GM18519 (cell line): ENCODE measurements at regions not wholly inside any gene's neighbourhood (a gene's known extent, or its start where the extent isn't known, plus 50 kb on each side); places are given as distances from the start of the nearest gene placed in this dataset.

ENCODE experiments used
- ATAC-seq: cut with Tn5 transposase; IDR thresholded peaks from one replicate; pipeline ENCODE4 v1.9.1; 2021; ENCODE audit warnings: mild to moderate bottlenecking, moderate library complexity; ENCODE audit not compliant: unreplicated experiment, low FRiP score

DNA sequence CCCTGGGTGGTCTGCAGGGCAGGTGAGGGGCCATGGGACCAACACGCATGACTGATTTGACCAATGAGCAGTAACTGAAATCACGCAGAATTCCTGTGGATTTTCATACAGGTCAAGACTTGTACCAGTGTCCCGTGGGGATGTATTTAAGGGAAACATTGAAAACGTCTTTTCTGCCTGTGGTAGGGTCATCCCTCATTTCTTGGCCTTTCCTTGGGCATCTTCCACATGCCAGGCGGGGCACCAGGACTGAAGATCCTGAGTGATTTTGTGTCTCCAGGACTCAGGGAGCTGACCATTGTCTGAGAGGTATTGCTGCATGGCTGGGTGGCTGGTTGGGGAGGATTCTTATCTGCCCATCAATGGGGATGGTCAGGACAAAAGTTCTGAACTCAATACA lies 289.0 kb downstream of the GLRX3 start:
- ATAC-seq: no peak

DNA sequence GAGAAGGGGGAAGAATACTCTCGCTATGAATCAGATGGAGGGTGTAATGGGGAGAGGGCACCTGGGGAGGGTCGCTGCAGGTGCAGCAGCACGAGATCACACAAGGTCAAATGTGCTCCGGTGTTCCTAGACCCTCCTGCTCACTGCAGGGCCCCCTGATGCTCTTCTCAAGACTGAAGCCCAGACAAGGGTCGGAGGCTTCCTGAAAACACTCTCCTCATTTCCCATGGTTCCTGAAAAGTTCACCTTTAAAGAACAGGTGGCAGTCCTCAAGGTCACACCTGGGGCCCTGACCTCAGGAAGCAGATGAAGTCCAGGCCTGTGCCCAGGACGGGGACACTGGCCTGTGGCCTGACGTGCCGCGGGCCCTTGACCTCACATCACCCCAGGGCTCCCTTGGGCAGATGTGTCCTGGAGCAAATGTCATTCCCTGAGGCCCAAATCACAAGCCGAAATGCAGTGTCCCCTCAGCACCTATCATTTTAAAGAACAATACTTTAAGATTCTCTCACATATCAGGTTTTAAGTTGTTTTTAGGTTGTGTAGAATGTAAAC lies 289.8 kb downstream of the GLRX3 start:
- ATAC-seq: no peak

DNA sequence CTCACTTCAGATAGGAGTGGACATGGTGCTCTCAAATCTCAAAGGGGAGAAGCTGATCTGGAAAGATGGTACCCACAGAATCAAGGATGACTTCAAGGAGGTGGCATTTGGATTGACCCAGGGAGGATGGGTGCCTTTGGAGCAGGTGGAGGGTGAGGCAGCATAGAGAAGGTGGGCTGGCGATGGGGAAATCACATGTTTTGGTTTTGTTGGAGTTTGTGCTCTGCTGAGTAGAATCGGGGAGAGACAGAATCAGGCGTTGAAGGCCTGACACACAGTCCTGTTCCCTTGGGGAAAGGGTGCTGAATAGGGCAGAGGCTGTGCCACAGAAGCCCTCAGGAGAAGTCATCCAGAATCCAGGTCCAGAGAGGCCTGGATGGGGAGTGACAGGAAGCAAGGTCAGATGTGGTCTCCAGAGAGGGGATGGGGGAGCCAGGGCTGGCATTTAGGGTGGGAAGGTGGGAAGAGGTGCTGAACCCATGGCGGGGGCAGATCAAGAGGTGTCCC lies 291.1 kb downstream of the GLRX3 start:
- no peak for ATAC-seq

DNA sequence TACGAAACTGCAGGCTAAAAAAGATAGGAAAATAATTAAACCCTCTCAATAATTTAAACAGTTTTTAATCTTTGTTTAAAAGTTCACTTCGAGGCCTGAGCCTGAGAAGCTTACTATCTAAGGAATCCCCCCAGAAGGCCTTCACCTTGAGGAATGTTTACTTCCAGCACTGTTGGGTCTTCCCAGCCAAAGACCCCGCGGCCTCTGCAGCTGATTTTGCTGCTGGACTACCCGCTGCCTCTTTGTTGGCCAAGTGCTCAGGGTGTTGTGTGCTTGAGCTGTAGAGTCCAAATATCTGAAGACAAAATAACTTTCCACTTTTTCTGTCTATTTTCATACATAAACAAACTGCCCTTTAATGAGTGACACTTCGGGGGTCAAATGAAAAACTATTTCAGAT lies 292.7 kb downstream of the GLRX3 start:
- ATAC-seq: no peak

DNA sequence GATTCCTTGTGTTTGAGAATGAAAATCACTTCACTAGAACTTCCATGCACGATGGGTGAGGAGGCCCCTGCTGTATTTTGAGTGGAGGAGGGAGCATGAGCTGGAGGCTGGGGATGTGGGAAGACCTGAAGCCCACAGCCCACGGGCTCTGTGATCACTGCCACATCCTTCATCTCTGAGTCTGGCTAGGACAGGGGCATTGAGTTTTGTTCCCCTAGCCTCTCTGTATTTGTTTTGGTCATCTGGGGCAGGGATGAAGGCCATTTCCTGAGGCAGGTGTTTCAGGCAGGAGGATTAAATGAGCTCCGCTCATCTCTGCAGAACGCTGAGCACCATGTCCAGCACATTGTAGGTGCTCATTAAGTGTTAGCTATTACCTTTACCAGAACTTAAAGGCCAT lies 293.6 kb downstream of the GLRX3 start:
- no peak for ATAC-seq

DNA sequence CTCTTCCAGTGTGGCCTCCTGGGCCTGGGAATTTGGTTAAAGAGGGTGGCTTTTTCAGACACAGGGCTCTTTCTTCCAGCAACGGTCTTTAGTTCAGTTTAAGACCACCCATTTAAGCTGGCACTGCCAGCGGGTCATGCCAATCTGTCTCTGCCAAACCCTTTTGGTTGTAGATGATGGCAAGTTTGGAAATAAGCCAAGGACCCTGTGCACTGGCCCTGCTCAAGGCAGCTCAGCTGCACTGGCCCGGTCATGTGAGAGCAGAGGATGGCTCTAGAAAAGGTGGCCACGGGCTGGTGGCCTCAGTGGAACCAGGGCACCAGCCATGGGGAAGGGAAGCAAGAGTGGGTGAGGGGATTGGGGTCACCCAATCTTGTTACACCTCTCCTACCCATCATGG lies 294.1 kb downstream of the GLRX3 start:
- ATAC-seq: no peak

DNA sequence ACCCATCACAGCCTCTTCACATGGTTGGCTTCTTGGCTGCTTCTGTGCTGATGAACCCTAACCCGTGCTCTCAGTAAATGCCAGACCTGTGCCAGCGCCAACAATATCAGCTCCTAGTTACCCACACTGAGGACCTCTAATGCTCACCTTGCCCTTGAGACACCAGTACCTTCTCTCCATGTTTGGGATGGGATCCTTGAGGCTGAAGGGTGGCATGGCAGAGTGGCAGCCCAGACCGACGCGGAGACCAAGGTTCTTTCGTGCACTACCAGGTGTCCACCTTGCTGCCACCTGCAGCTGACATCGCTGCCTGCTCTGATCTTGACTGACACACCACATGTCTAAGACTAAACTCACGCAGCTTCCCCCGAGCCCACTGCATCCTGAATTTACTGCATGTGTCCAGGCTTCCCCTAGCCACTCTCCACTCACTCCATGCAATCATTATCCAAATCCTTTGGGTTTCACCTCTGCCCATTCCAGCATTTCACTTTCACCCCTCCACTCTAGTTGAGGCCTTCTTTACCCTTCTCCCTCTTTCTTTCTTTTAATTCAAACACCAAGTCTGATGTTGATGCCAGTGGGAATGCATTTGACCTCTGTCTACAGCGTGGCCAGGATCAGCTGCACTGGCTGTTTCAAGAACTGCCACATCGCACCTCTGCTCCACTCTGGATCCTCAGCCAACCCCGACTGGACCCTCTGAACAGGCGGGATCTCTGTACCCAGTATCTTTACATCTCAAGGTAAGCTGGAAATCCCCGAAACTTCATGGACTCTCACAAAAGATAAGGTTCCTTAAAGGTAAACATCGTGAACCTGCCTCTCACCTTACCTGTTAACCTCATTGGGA lies 294.9 kb downstream of the GLRX3 start:
- no peak for ATAC-seq

DNA sequence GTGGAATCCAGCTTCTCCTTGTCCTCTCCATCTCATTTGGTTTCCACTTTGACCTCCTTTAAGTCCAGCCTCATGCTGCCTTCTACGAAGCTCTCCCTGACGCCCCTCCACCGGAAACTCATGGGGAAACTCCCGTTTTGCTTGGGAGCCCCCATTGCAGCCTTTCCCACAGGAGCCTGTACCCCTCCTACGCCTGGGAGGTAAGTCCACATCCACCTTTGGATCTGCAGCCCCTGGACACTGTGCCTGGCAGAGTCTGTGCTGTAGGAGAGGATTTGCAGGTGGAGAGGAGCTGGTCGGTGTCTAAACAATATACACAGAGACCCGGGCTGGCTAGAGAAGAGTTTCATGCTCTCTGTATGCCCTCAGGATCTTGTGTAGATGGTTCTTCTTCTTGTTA lies 296.1 kb downstream of the GLRX3 start:
- ATAC-seq: no peak

DNA sequence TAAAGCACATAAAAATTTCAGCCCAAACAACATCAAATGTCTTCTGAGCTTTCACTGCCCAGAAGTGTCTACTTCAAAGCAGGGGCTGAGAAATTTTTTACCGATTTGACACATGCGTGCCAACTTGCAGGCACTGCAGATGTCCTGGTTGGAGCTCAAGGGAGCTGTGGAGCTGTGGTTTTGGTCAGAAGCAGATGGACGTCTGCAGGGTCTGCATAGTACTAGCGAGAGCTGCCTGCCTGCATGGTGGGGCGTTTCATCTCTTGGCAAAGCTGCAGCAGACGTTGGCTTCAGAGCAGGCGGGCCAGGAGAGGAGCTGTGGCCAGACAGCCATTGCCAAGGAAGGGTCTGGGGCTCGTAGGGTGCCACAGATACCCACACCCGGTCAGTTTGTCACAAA lies 296.7 kb downstream of the GLRX3 start:
- no peak for ATAC-seq

DNA sequence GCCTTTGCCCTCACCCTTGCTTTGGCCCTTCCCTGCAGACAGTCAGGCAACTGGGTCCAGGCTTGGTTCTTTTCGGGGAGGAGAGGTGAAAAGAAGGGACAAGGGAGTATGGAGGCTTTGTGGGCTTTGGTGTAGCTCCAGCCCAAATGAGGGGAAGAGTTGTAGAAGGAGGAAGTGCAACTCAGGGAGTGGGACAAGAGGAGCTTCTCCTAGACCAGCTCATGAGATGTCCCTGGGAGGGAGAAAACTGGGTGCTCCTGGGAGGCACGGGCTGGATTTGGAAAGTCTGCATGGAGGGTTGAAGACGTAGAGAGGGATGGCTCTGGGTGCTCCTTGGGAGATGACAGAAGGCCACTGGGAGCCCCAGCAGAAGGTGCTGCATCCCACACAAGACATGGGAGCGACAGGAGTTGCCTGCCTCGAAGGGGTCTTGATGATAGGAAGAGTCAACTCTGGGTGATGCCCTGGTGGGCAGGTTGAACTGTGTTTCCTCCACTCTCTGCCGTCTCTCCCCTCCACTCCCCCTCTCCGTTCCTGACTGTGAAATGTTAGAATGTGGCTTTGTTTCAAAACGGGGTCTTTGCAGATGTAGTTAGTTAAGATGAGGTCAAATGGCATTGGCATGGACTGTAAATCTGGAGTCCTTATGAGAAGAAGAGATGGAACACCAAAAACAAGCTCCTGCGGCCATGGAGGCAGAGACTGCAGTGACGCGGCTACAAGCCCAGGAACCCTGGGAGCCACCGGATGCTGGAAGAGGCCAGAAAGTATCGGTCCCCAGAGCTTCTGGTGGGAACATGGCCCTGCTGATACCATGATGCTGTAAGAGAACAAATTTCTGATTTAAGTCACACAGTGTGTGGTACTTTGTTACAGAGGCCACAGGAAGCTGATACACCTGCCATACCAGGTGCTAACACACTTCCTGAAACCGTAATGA lies 298.5 kb downstream of the GLRX3 start:
- no peak for ATAC-seq

DNA sequence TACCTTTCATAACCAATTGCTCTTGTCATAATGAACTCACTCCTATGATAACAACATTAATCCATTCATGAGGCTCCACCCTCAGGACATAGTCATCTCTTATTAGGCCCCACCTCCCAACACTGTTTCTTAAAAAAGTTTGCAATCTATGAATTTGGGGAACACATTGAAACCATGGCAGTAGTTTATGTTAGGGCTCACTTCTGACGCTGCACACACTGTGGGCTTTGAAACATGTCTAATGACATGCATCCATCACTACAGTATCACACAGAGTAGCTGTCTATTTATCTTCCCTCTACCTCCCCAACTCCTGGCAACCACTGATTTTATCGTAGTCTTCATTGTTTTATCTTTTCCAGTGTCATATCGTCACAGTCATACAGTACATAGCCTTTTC lies 299.8 kb downstream of the GLRX3 start:
- ATAC-seq: no peak

DNA sequence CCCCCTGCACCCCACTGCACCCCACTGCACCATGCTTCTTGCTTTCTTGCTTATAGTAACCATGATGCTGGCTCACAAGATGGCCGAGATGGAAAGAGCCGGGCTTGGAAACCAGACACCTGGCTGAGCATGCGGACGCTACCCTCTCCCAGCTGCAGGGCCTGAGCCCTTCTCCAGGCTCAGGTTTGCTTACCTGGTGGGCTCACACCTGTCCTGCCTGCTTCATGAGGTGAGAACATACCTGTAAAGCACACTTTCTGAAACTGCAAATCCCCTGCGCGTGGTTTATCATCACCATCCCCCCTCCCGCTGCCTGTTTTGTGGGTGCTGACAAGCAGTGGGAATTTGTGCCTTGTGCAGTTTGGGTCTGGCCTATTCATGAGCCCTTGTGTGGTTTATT lies 302.7 kb downstream of the GLRX3 start:
- no peak for ATAC-seq

DNA sequence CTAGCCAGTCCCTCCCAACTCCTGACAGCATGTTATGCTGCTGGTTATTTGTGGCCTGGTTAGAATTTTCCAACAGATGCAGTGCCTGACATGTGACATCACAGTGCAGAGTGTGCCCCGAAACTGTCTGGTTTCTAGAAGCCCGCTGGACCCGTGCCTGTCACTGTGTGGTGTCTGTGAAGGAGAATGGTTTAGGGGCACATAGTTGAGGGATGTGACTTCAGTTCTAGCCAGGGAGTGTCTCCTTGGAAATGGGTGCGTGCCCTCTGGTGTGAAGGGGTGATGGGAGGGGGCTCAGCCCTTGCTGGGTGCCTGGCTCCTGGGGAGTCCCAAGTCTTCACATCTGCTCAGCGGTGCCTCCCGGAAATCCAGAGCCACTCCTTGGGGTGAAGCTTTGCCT lies 303.6 kb downstream of the GLRX3 start:
- no peak for ATAC-seq

DNA sequence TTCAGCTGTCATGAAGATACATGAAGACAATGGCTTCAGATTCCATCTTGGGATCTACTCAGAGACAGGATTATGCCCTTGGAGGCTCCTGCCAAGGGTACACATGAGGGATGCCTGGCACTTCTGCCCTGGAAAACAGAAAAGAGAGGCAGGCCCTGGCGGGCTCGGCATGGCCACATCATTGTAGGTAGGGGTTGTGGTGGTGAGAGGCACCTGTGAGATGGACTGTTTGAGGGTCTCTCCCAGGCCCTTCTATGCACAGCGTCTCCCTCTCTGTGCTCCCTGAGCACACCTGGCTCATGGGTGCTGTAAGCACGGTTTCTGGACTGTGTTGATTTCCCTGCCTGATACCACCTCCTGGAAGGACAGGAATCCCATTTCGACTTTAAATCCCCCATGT lies 304.3 kb downstream of the GLRX3 start:
- ATAC-seq: no peak

DNA sequence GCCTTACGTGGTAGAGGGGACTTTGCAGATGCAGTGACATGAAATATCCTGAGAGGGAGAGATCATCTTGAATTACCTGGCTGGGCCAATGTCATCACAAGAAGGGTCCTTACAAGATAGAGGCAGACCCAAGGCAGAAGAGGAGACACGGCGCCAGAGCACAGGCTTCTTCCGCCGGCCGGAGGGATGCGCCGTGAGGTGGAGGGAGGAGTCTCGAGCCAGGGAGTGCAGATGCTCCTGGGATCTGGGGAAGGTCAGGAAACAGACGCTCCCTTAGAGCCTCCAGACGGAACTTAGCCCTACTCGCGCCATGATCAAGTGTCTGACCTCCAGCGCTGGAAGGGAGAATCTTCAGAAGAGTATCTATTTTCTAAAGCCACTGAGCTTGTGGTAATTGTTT lies 304.8 kb downstream of the GLRX3 start:
- no peak for ATAC-seq

DNA sequence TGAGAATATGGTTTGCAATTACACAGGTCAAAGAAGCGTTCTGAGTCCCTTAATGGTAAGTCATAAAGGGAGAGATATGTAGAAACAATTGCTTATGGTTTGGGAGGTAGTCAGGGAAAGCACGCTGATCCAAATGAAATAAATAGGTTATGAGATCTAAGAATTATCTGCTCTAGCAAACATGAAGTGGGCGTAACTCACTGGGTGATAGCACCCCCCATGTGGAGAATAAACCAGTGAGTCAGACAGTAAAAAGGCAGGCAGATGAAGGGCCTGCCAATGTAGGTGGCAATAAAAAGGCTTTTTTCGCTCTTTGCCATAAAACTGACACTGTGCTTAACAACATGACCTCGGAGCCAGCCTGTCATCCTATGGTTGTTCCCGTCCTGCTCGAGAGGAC lies 306.9 kb downstream of the GLRX3 start:
- ATAC-seq: no peak

DNA sequence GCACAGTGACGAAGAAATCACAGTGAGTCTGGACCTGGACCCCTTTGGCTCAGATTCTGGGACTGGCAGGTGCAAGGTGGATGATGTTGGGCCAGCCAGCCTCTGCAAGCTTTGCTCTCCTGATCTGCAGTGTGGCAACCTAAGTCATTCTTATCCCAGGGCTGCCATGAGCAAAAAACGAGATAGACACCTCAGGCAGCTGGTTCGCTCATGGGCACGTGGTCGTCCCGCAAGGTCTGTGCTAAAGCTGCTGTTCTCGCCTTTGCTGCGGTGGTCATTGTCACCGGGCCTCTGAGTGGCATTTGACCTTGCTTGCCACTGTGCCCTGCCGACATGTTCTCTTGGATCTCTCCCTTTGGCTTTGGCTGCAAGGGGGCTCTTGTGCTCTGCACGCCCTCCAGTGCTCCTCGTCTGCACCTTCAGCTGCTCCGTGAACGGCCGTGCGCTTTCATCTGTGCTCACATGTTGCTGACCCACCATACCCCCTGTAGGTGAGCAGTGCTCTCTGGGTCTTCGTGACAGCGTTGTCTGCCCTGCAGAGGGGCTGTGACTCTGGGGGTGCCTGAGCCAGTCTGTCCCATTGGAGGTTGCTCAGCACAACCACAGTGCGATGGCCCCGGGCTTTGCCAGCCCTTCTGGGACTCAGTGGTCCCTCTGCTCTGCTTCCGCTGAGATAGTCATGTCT lies 317.0 kb downstream of the GLRX3 start:
- ATAC-seq: no peak

DNA sequence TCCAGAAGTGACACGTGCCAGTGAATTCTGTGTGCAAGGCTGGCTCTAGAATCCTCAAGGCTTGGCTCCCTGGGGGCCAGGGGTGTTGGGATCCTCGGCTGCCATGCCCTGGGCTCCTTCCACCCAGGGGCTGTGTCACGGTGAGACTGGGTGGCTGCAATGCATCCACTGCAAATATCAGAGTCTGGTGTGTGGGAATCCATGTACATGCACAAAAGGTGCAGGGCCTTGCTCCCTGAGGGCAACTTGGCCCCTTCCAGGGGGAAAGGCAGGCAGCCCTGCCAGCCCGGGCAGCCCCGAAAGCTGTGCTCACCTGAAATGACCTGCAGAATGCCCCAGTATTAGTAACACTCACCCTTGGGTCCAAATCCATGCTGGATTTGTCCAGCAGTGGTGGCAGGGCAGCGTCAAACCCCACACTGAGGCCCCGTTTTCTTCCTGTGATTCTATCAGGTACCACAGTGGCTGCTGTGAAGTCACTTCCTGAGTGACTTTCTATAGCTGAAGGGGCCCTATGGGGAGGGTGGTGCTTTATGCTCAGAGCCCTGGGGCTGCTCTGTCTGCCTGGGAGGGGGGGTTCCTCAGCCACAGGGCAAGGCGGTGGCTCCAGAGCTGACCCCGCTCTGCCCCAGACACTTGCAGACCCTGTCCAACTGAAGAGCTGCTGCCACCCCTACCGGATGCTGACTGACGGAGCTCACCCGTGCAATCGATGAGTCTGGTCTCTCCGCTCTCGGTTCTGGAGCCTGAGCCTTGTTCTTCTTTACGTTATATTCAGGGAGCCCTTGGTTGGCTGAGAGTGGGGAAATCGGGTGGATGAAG lies 317.7 kb downstream of the GLRX3 start:
- ATAC-seq: no peak

DNA sequence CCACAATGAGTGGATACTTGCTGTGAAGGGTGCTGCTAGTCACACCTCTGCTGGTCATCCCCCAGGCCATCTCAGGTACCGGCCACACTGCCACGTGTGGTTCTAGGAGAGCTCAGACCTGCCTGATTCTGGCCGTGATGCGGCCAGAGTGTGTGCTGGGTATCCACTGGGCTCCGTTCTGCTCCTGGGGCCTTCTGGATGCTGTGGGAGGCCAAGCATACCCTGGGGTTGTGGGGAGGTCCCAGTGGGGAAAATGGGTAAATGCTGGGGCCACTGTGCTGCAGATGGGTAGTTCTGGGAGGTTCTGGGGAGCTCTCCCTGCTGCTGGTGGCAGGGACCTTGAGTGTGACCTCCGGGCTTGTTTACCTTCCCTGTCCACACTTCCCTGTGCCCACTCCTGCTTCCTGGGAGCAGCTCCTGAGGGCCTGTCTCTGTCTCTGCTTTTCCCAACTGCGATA lies 318.4 kb downstream of the GLRX3 start:
- ATAC-seq: no peak
